GM23248 (cell line): ENCODE measurements at regions not wholly inside any gene's neighbourhood (a gene's known extent, or its start where the extent isn't known, plus 50 kb on each side); places are given as distances from the start of the nearest gene placed in this dataset.

ENCODE experiments used
- DNase-seq: peaks from one replicate; pipeline ENCODE4 v3.0.0-alpha.2; 2015
- H2AFZ ChIP-seq: fragments of 200-600 bp; sonication (generic); 2 replicates; pipeline ENCODE4 v1.6.1; 2016; ENCODE audit warnings: antibody characterized with exemption
- H3F3A ChIP-seq: fragments of 200-600 bp; sonication (generic); 2 replicates; pipeline ENCODE4 v1.6.1; 2016; ENCODE audit warnings: mild to moderate bottlenecking, antibody characterized with exemption, mixed run types; ENCODE audit not compliant: insufficient read depth
- H3K27ac ChIP-seq: fragments of 200-600 bp; sonication (generic); 2 replicates; pipeline ENCODE4 v1.5.1; 2016; ENCODE audit warnings: mild to moderate bottlenecking
- H3K27me3 ChIP-seq: fragments of 200-600 bp; sonication (generic); replicated peaks from 2 replicates; pipeline ENCODE4 v1.6.1; 2016; ENCODE audit warnings: mild to moderate bottlenecking; ENCODE audit not compliant: insufficient read depth
- H3K36me3 ChIP-seq: fragments of 200-600 bp; sonication (generic); 2 replicates; pipeline ENCODE4 v1.6.1; 2016; ENCODE audit warnings: low read depth, mild to moderate bottlenecking
- H3K4me1 ChIP-seq: fragments of 200-600 bp; sonication (generic); 2 replicates; pipeline ENCODE4 v1.6.1; 2016; ENCODE audit warnings: mild to moderate bottlenecking; ENCODE audit not compliant: insufficient read depth
- H3K4me2 ChIP-seq: fragments of 200-600 bp; sonication (generic); one replicate; pipeline ENCODE4 v1.6.1; 2016; ENCODE audit warnings: mild to moderate bottlenecking; ENCODE audit not compliant: unreplicated experiment
- H3K4me3 ChIP-seq: fragments of 200-600 bp; sonication (generic); 2 replicates; pipeline ENCODE4 v1.5.1; 2016; ENCODE audit warnings: mild to moderate bottlenecking
- H3K79me2 ChIP-seq: fragments of 200-600 bp; sonication (generic); 2 replicates; pipeline ENCODE4 v1.6.1; 2016; ENCODE audit warnings: mild to moderate bottlenecking; ENCODE audit not compliant: insufficient read depth
- H3K9ac ChIP-seq: fragments of 200-600 bp; sonication (generic); 2 replicates; pipeline ENCODE4 v1.6.1; 2016; ENCODE audit warnings: mild to moderate bottlenecking
- H3K9me2 ChIP-seq: fragments of 200-600 bp; sonication (generic); 2 replicates; pipeline ENCODE4 v1.6.1; 2016; ENCODE audit warnings: mixed run types, mild to moderate bottlenecking, moderate library complexity; ENCODE audit not compliant: insufficient read depth
- H3K9me3 ChIP-seq: fragments of 200-600 bp; sonication (generic); one replicate; pipeline ENCODE4 v1.6.1; 2017; ENCODE audit warnings: low read depth
- H4K20me1 ChIP-seq: fragments of 200-600 bp; sonication (generic); 2 replicates; pipeline ENCODE4 v1.6.0; 2016; ENCODE audit not compliant: insufficient read depth
- EZH2 ChIP-seq: fragments of 200-600 bp; sonication (generic); IDR thresholded peaks from 2 replicates; pipeline ENCODE4 v1.6.1; 2018; ENCODE audit warnings: antibody characterized with exemption, mild to moderate bottlenecking; ENCODE audit not compliant: insufficient read depth, poor library complexity, severe bottlenecking
- EZH2phosphoT487 ChIP-seq: fragments of 200-600 bp; sonication (generic); IDR thresholded peaks from 2 replicates; pipeline ENCODE4 v1.6.1; 2018; ENCODE audit warnings: antibody characterized with exemption, moderate library complexity, mild to moderate bottlenecking, low read depth; ENCODE audit not compliant: insufficient read depth
- WGBS, 2 experiments: methylation state at CpG; one replicate each; pipeline ENCODE4 v1.1.6; 2015 to 2017; ENCODE audit warnings: low lambda C conversion rate in 2 of 2, low coverage in 1 of 2; ENCODE audit errors: missing lambda C conversion rate in 2 of 2; 5-methylcytosine and 5-hydroxymethylcytosine counted together
- in situ Hi-C: fragments of 300-500 bp; cut with MboI; formaldehyde crosslinking; loops from 2 replicates; pipeline ENCODE4 v1.15.0; 2020

DNA sequence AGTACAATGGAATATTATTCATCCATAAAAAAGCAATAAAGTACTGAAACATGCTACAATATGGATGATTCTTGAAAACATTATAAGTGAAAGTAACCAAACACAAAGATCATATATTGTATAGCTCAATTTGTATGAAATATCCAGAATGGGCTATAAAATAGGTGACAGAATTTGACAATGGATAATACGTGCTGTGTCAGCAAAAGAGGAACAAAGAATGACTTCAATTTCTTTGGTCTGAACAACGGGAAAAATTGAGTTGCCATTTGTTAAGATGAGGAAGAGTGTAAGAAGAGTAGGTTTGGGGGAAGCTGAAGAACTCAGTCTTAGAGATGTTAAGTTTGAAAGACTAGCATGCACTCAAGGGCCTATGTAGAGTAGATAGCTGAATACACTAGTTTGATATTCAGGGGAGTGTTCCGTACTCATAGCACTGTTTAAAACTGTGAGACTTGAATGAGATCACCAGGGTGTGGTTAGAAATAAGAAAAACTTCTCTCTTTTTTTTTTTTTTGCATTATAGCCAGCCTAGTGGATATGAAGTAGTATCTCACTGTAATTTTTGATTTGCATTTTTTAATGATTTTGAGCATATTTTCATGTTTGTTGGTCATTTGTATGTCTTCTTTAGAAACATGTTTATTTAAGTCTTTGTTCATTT is 213.6 kb downstream of the NR4A2 start:
- no peaks in the 10 kb centered on the region for H4K20me1 ChIP-seq
- no peaks in the 10 kb centered on the region for H3F3A ChIP-seq
- H3K9ac ChIP-seq: no peak overlapping the region
- DNase-seq: peak; percentile 5
- H3K27ac ChIP-seq: no peak overlapping the region
- no peak overlapping the region for H2AFZ ChIP-seq
- H3K9me3 ChIP-seq: no peaks in the 10 kb centered on the region
- H3K9me2 ChIP-seq: no peaks in the 10 kb centered on the region
- no peak for TF ChIP-seq EZH2
- no peak for TF ChIP-seq EZH2phosphoT487
- H3K4me3 ChIP-seq: no peak overlapping the region
- no peaks in the 10 kb centered on the region; the same call in 1 of the 2 replicates for H3K27me3 ChIP-seq
- H3K4me1 ChIP-seq: no peaks in the 10 kb centered on the region
- in situ Hi-C loops: no loop called here
- WGBS, 2 experiments: 18 to 22% methylated on average over 3 of the region's 3 CpGs
- H3K36me3 ChIP-seq: no peaks in the 10 kb centered on the region
- H3K79me2 ChIP-seq: no peaks in the 10 kb centered on the region
- no peak overlapping the region for H3K4me2 ChIP-seq

DNA sequence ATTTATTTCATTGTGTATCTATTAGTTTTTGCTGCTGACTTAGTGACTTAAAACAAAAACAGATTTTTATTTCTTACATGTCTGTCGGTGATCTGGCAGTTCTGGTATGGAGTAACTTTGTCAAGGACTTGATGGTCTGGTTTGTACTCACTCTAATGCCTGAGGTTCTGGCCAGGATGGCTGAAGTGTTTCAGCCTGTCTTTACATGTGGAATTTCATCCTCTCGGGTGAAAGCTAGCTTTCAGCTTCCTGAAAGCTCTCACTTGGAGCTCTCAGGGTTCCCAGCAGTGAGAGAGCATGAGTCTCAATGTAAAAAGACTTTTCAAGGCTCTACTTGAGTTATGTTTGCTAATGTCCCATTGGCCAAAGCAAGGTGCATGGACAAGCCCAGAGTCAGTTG is 216.4 kb downstream of the NR4A2 start:
- no peaks in the 10 kb centered on the region for H3K9me3 ChIP-seq
- no peaks in the 10 kb centered on the region for H3K4me1 ChIP-seq
- no peaks in the 10 kb centered on the region for H3K9me2 ChIP-seq
- no peak overlapping the region for H3K4me3 ChIP-seq
- in situ Hi-C loops: no loop called here
- H3K27me3 ChIP-seq: no peaks in the 10 kb centered on the region; the same call in 1 of the 2 replicates
- H3K79me2 ChIP-seq: no peaks in the 10 kb centered on the region
- H3K27ac ChIP-seq: no peak overlapping the region
- WGBS, 2 experiments: 0 to 6% methylated on average over 2 of the region's 2 CpGs
- no peaks in the 10 kb centered on the region for H3F3A ChIP-seq
- H3K4me2 ChIP-seq: no peak overlapping the region
- H3K36me3 ChIP-seq: no peaks in the 10 kb centered on the region
- TF ChIP-seq EZH2: no peak
- TF ChIP-seq EZH2phosphoT487: no peak
- H4K20me1 ChIP-seq: no peaks in the 10 kb centered on the region
- no peak overlapping the region for H2AFZ ChIP-seq
- peak; percentile 3 for DNase-seq
- H3K9ac ChIP-seq: no peak overlapping the region

DNA sequence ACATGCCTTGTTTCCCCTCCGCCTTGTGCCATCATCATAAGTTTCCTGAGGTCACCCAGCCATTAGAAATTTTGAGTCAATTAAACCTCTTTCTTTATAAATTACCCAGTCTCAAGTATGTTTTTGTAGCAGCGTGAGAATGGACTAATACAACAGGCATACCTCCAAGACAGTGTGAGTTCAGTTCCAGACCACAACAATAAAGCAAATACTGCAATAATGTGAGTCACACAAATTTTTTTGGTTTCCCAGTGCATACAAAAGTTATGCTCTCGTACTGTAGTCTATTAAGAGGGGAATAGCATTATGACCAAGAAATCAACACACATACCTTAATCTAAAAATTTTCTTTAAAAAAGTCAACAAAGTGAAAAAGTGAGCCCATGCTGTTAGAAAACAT is 217.2 kb downstream of the NR4A2 start:
- Histone ChIP-seq H3K27ac (no peak overlapping the region), H3F3A (no peaks in the 10 kb centered on the region), H3K9me2 (no peaks in the 10 kb centered on the region), H3K9me3 (no peaks in the 10 kb centered on the region), H3K27me3 (no peaks in the 10 kb centered on the region; the same call in 1 of the 2 replicates), H3K79me2 (no peaks in the 10 kb centered on the region), H3K4me1 (no peaks in the 10 kb centered on the region), H3K4me2 (no peak overlapping the region), H3K9ac (no peak overlapping the region), H2AFZ (no peak overlapping the region), H4K20me1 (no peaks in the 10 kb centered on the region), H3K36me3 (no peaks in the 10 kb centered on the region), H3K4me3 (no peak overlapping the region)
- DNase-seq: peak; percentile 63
- WGBS, 2 experiments: 16 to 20% methylated on average over 3 of the region's 3 CpGs
- in situ Hi-C loops: no loop called here
- TF ChIP-seq EZH2phosphoT487 (no peak), EZH2 (no peak)

DNA sequence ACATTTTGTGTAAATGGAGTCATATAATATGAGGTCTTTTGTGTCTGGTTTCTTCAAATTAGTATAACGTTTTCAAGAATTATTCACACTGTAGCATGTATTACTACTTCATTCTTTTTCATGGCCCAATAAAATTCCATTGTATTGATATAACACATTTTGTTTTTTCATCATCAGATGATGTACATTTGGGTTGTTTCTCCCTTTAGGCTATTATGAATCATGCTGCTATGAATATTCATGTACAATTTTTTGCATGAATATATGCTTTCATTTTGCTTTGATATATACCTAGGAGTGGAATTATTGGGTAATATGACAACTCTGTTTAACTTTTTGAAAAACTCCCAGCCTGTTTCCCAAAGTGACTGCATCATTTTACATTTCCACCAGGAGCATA is 220.2 kb downstream of the NR4A2 start:
- no peaks in the 10 kb centered on the region for H3F3A ChIP-seq
- H3K4me1 ChIP-seq: no peaks in the 10 kb centered on the region
- no peaks in the 10 kb centered on the region for H3K9me2 ChIP-seq
- H3K4me3 ChIP-seq: no peak overlapping the region
- no peak for TF ChIP-seq EZH2
- no peak for TF ChIP-seq EZH2phosphoT487
- in situ Hi-C loops: no loop called here
- H3K9ac ChIP-seq: no peak overlapping the region
- H3K4me2 ChIP-seq: no peak overlapping the region
- no peaks in the 10 kb centered on the region for H3K9me3 ChIP-seq
- H3K27me3 ChIP-seq: no peaks in the 10 kb centered on the region; the same call in 1 of the 2 replicates
- H3K27ac ChIP-seq: no peak overlapping the region
- no peak for DNase-seq
- H3K79me2 ChIP-seq: no peaks in the 10 kb centered on the region
- no peaks in the 10 kb centered on the region for H3K36me3 ChIP-seq
- 39% methylated on average over 1 of the region's 1 CpG for WGBS, 2 experiments
- no peaks in the 10 kb centered on the region for H4K20me1 ChIP-seq
- H2AFZ ChIP-seq: no peak overlapping the region
